IMR-90 (cell line): ENCODE measurements at regions not wholly inside any gene's neighbourhood (a gene's known extent, or its start where the extent isn't known, plus 50 kb on each side); places are given as distances from the start of the nearest gene placed in this dataset.

ENCODE experiments used
- ATAC-seq: fragments of 200-7000 bp; cut with Tn5 transposase; 2 replicates; pipeline ENCODE4 v1.9.1; 2020; ENCODE audit warnings: low read depth, mild to moderate bottlenecking, moderate library complexity
- BruUV-seq: library from RNA; stranded (reverse); fragments of 400-500 nt; replicated peaks from 2 replicates; lab custom pipeline; 2021; lab: Mats Ljungman, UMichigan
- CTCF ChIA-PET: fragments of 300-600 bp; formaldehyde crosslinking; extraction: SDS; loops from one replicate; lab custom pipeline; 2021; ENCODE audit warnings: antibody characterized with exemption; lab: Yijun Ruan, JAX
- POLR2A ChIA-PET: fragments of 300-600 bp; sonication (Branson Sonifier 250); formaldehyde crosslinking; loops from one replicate; lab custom pipeline; 2022; ENCODE audit warnings: antibody characterized with exemption; ENCODE audit not compliant: unreplicated experiment; lab: Charles Lee
- DNase-seq: peaks from one replicate; pipeline ENCODE4 v3.0.0; 2013
- H2AFZ ChIP-seq: replicated peaks from 2 replicates; pipeline ENCODE3; 2013; ENCODE audit warnings: low read length, mild to moderate bottlenecking; ENCODE audit not compliant: poor library complexity
- H2AK5ac ChIP-seq: 2 replicates; pipeline ENCODE4 v1.6.1; 2013; ENCODE audit warnings: low read depth, low read length, inconsistent platforms
- H2AK9ac ChIP-seq: replicated peaks from 2 replicates; pipeline ENCODE3; 2013; ENCODE audit warnings: mild to moderate bottlenecking, low read depth, low read length, moderate library complexity; ENCODE audit not compliant: poor library complexity
- H2BK120ac ChIP-seq: 2 replicates; pipeline ENCODE4 v1.6.1; 2013; ENCODE audit warnings: low read depth, low read length, inconsistent platforms
- H2BK15ac ChIP-seq: 3 replicates; pipeline ENCODE4 v1.6.1; 2013; ENCODE audit warnings: low read depth, low read length, inconsistent platforms
- H2BK20ac ChIP-seq: 2 replicates; pipeline ENCODE4 v1.6.1; 2013; ENCODE audit warnings: low read depth, mild to moderate bottlenecking, inconsistent platforms, low read length, moderate library complexity
- H2BK5ac ChIP-seq: 2 replicates; pipeline ENCODE4 v1.6.1; 2013; ENCODE audit warnings: mild to moderate bottlenecking, low read depth, low read length, inconsistent platforms; ENCODE audit not compliant: poor library complexity, severe bottlenecking
- H3K14ac ChIP-seq: replicated peaks from 2 replicates; pipeline ENCODE4 v1.6.1; 2013; ENCODE audit warnings: low read depth, low read length, inconsistent platforms
- H3K18ac ChIP-seq: 2 replicates; pipeline ENCODE4 v1.6.1; 2013; ENCODE audit warnings: low read depth, low read length, control low read depth
- H3K23ac ChIP-seq: 2 replicates; pipeline ENCODE4 v1.6.1; 2013; ENCODE audit warnings: low read depth, low read length, inconsistent platforms
- H3K27ac ChIP-seq: 2 replicates; pipeline ENCODE4 v1.5.1; 2013; ENCODE audit warnings: mild to moderate bottlenecking, control low read depth, low read length; ENCODE audit not compliant: insufficient read depth
- H3K27me3 ChIP-seq: 2 replicates; pipeline ENCODE4 v1.6.1; 2013; ENCODE audit warnings: low read length; ENCODE audit not compliant: control insufficient read depth, insufficient read depth
- H3K36me3 ChIP-seq: 2 replicates; pipeline ENCODE4 v1.6.1; 2013; ENCODE audit warnings: low read length, mixed read lengths; ENCODE audit not compliant: control insufficient read depth, insufficient read depth
- H3K4ac ChIP-seq: 2 replicates; pipeline ENCODE4 v1.6.1; 2013; ENCODE audit warnings: low read depth, low read length, inconsistent platforms
- H3K4me1 ChIP-seq: 2 replicates; pipeline ENCODE4 v1.6.1; 2013; ENCODE audit warnings: low read length, mixed read lengths; ENCODE audit not compliant: control insufficient read depth, insufficient read depth
- H3K4me2 ChIP-seq: 2 replicates; pipeline ENCODE4 v1.6.1; 2013; ENCODE audit warnings: low read depth, mild to moderate bottlenecking, control low read depth, low read length, moderate library complexity
- H3K4me3 ChIP-seq: 2 replicates; pipeline ENCODE4 v1.5.1; 2013; ENCODE audit warnings: low read depth, mild to moderate bottlenecking, control low read depth, low read length, moderate library complexity; ENCODE audit not compliant: insufficient read depth
- H3K56ac ChIP-seq: 2 replicates; pipeline ENCODE4 v1.6.1; 2013; ENCODE audit warnings: low read length, inconsistent platforms; ENCODE audit not compliant: insufficient read depth; ENCODE audit errors: extremely low read depth
- H3K79me1 ChIP-seq, 2 experiments: 2 replicates each; pipeline ENCODE4 v1.6.1; 2013; ENCODE audit warnings: low read length in 2 of 2, inconsistent platforms in 1 of 2, low read depth in 1 of 2
- H3K9ac ChIP-seq: 2 replicates; pipeline ENCODE4 v1.6.1; 2013; ENCODE audit warnings: low read depth, low read length, control low read depth
- H3K9me1 ChIP-seq: 2 replicates; pipeline ENCODE4 v1.6.1; 2013; ENCODE audit warnings: low read length, inconsistent platforms; ENCODE audit not compliant: insufficient read depth
- H3K9me3 ChIP-seq: 2 replicates; pipeline ENCODE4 v1.6.1; 2013; ENCODE audit warnings: low read length; ENCODE audit not compliant: control insufficient read depth, insufficient read depth
- H4K20me1 ChIP-seq: 2 replicates; pipeline ENCODE4 v1.6.1; 2013; ENCODE audit warnings: low read length, inconsistent platforms; ENCODE audit not compliant: insufficient read depth
- H4K5ac ChIP-seq: 2 replicates; pipeline ENCODE4 v1.6.1; 2013; ENCODE audit warnings: mild to moderate bottlenecking, low read depth, low read length, control low read depth
- H4K8ac ChIP-seq, 2 experiments: 2 replicates each; pipeline ENCODE4 v1.6.1; 2013; ENCODE audit warnings: low read depth in 2 of 2, low read length in 2 of 2, control low read depth in 1 of 2, inconsistent platforms in 1 of 2
- H4K91ac ChIP-seq: 2 replicates; pipeline ENCODE4 v1.6.1; 2013; ENCODE audit warnings: low read depth, low read length, inconsistent platforms; ENCODE audit not compliant: insufficient read depth
- FOS ChIP-seq: fragments of 150-350 bp; IDR thresholded peaks from 2 replicates; pipeline ENCODE4 v1.6.1; 2016; ENCODE audit warnings: low read depth, low read length
- MAFK ChIP-seq: IDR thresholded peaks from 2 replicates; pipeline ENCODE4 v1.6.1; 2012; ENCODE audit warnings: low read depth, low read length, improper control_type of control experiment
- WGBS, 2 experiments: methylation state at CpG; one replicate each; pipeline versions ENCODE4 v1.1.5 to v1.1.7; 2013; ENCODE audit warnings: missing lambda C conversion rate in 2 of 2; ENCODE audit not compliant: insufficient read length in 1 of 2; ENCODE audit errors: extremely low coverage in 2 of 2; 5-methylcytosine and 5-hydroxymethylcytosine counted together
- dilution Hi-C: fragments of 300-500 bp; cut with HindIII; formaldehyde crosslinking; loops from one replicate; pipeline ENCODE4 v1.14.3; 2018; ENCODE audit warnings: low sequenced_read_pairs; ENCODE audit not compliant: unreplicated experiment
- in situ Hi-C: fragments of 300-500 bp; cut with MboI; formaldehyde crosslinking; loops from 3 replicates; pipeline ENCODE4 v1.14.3; 2019; ENCODE audit warnings: low sequenced_read_pairs, inconsistent platforms, mixed read lengths
- intact Hi-C: fragments of 100-400 bp; cut with micrococcal nuclease; formaldehyde crosslinking; loops from 2 replicates; pipeline ENCODE4 v1.10.0; 2022

- Histone ChIP-seq H3K4me1 (no peaks in the 10 kb centered on the region), H4K5ac (no peak overlapping the region), H4K20me1 (no peaks in the 10 kb centered on the region), H3K18ac (no peak overlapping the region), H3K4me3 (no peak overlapping the region), H2AFZ (no peak overlapping the region), H3K9me1 (no peaks in the 10 kb centered on the region), H3K4me2 (no peak overlapping the region), H3K23ac (no peak overlapping the region), H3K27ac (no peak overlapping the region), H3K56ac (no peak overlapping the region), H3K9ac (no peak overlapping the region), H4K8ac (no peak overlapping the region), H3K9me3 (peaks cover 3% of the 10 kb centered on the region; the same call in 1 of the 2 replicates), H4K91ac (no peak overlapping the region), H3K14ac (no peak overlapping the region), H3K4ac (no peak overlapping the region), H2BK5ac (no peak overlapping the region), H3K79me1 (no peaks in the 10 kb centered on the region), H2BK15ac (no peak overlapping the region), H2BK120ac (no peak overlapping the region), H2AK5ac (no peak overlapping the region), H3K36me3 (no peaks in the 10 kb centered on the region), H3K27me3 (peaks cover 3% of the 10 kb centered on the region), H2BK20ac (no peak overlapping the region), H2AK9ac (no peak overlapping the region)
- dilution Hi-C loops: no loop called here
- intact Hi-C loops: no loop called here
- CTCF ChIA-PET: interaction anchor here (0.7 kb wide), 1 partner anchor 182 kb away, joined by 5 read pairs; no protein-coding TSS in a partner anchor
- no TSS peak for BruUV-seq
- in situ Hi-C loops: no loop called here
- no peak for DNase-seq
- POLR2A ChIA-PET: no interaction called here
- TF ChIP-seq FOS (no peak), MAFK (no peak)
- ATAC-seq: no peak
- 83% methylated on average over 1 of the region's 1 CpG; no CpG with 5 or more reads in 1 of the 2 experiments for WGBS, 2 experiments
Observed at GRCh38 chr2:101644842-101645383, 52.6 kb upstream of the MAP4K4 start.
